DMS79 treated with DMSO at 0.1 percent for 48 hours (cell line): ENCODE measurements at regions not wholly inside any gene's neighbourhood (a gene's known extent, or its start where the extent isn't known, plus 50 kb on each side); places are given as distances from the start of the nearest gene placed in this dataset.
"Not testable (repeated sequence)": the region's sequence is repeated elsewhere in the genome, so short reads cannot be mapped to it uniquely, and the experiment has no call there.

Experiments used
- DNase-seq: peaks from one replicate; lab custom pipeline; 2025; lab: John Stamatoyannopoulos, UW

DNA sequence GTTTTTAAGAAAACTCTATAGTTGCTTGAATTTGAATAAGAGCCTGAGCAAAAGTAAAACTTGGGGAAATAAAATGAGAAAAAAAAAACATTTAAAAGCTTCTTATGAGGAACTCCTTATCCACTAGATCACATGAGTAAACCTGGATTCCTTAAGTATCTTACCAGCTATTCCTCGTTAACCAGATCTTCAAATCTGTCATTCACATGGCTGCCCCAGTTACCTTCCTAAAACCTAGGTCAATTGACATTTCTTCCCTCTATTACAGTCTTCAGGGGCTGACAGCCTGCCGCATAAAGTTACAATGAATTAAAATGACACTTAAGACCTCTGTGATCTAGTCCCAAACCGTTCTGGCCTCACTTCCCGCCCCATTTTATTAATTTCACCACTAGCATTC is 583.6 kb downstream of the NR2F2 start:
- no peak for DNase-seq

- DNase-seq: no peak
Observed at GRCh38 chr15:96916750-96917149, 586.2 kb downstream of the NR2F2 start.

GRCh38 chr15:96924570-96924969 is 594.1 kb downstream of the NR2F2 start:
- no peak for DNase-seq

DNA sequence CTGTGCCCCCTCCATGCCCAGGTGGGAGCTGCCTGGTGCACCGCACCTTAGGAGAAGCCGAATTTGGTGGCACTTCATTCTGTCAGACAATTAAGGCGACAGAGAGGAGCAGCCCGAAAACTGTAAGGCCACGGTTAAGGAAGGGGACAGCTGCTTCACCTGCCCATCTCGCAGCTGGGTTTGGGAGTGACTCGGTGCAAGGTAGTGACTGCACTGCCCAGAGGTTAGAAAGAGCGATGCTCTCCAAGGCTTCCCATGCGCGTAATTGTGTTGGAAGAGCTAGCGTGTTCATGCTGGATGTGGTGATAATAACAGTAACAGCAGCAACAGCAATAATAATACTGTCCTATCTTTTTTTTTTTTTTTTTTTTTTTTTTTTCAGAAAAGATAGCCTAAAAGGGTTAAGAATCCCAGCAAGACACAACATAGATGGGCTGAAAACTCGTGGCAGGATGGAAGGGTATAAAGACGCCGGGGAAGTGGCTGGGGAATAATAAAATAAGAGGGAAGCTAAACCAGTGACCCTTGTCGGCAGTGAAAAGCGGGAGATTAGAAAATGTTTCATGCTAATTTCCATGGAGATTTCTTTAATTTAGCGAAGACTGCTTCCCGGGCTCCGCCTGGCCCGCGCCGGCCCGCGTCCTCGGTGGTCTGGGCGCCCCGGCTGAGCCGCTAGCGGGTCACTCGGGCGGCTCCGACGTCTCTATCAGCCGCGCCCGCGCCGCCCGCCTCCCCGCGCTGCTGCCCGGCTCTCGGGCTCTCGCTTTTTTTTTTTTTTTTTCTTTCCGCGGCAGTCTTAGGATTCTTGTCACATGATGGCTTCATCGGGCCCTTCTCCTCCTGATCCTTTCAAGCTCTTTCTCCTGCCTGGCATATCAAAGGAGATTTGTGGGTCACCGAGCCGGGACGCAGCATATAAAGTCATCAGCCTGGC is 617.1 kb downstream of the NR2F2 start:
- no peak for DNase-seq

DNA sequence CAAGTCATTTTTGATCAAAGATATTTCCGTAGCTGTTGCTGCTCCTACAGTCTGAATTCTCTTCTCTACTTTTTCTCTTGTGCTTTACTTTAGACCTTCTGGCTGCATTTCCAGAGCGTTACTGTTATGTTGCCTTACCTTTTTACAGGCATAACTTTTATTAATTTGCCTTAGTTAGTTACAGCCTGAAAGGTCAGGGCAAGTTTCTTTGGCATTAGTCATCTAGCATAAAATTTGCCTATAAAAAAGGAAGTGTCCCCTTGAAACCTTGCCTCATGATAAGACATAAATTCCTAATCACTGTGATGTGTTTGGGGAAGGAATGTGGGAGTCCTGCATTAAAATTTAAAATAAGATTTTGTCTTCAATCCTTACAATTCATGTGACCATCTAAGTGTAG is 618.5 kb downstream of the NR2F2 start:
- no peak for DNase-seq

- DNase-seq: no peak
Observed at GRCh38 chr15:96958721-96959120, 628.2 kb downstream of the NR2F2 start.

- no peak for DNase-seq
Observed at GRCh38 chr15:96959501-96959900, 629.0 kb downstream of the NR2F2 start.

DNA sequence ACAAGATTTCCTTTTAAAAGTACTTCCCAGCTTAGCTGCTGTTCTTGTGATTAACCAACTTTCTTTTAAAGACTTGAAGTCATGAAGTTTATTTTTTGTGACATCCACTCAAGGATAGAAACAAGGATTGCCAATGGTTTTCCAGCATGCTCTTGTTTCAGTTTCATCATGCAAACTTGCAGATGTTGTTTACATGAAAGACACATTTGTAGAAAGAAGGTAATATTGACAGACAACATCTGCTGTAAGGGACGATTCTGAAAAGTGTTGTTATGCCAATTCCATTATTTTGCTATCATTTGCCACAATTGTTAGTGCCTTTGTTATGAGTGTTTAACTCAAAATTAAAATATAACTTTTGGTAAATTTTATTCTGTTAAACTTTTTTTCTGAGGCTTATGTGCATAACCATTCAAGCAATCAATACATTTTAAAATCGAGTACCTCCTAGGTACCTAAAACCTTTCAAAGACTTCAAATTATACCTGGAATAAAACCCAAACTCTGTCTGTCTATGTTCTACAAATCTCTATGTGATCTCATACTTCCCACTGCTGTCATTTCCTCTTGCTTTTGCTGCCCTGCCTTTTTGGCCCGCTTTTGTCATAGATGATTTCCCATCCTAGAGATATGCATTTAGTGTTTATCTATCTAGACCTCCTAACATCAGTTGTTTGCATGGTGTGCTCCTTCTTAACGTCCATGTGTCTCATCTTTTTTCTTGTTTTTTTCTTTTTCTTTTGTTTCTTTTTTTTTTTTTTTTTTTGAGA is 630.4 kb downstream of the NR2F2 start:
- DNase-seq: no peak

DNA sequence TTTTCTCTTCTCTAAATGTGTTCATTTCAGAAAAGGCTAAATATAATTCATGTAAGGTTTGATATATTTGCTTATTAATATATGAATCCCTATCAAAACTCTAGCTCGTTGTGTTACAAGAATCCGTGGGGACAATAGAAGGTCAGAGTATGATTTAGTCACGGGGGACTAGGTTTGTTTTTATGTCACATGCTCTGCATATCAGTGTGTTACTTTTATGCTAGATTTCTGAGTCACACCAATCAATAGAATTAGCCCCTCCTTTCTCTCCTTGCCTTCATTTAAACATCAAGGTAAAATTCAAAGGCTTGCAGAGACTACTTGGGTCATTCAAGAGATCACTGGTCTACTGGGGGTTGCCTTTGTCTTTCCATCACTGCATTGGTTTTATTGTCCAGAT is 636.1 kb downstream of the NR2F2 start:
- DNase-seq: no peak

DNA sequence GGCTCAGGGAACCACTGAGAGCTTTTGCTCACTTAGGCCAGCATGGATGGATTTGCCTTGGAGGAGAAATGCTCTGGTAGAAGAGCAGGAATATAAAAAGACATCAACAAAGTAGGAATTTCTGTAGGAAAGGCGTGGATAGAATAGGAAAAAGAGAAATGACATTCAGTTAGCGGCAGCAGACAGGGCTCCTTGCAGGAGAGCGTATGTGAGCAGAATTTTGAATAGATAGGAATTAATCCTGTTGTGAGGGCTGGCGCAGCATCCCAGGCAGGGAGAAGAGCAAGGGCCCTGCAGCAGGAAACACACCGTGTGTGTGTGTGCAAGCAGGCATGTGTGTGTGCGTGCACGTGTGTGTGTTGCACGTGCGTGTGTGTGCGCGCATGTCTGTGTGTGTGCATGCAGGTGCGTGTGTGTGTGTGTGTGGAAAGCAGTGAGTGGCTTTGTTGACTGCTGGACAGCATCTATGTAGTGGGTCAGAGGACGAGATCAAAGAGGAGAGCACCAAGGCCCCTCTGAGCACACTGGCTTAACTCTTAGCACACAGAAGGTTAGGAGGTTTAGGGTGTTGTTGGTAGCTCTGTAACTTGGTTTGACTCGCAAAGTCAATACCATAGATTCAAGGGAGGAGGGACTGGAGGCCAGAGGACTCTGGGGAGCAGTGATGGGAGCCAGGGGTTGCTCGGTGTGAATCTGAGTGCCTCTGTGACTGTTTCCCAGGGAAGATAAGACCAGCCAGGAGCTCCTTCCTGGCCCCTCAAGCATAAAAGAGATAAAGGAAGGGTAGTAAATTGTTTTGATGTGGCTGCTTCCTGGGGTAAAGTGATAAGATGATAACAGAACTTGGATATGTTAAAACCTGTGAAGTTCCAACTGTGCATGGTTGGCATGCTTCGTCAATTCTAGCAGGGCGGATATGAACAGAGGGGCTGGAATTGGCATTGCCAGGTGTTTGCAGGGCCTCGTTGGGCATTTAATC is 639.5 kb downstream of the NR2F2 start:
- no peak for DNase-seq

GRCh38 chr15:96972201-96972600 is 641.7 kb downstream of the NR2F2 start:
- DNase-seq: no peak

GRCh38 chr15:96974761-96975160 is 644.3 kb downstream of the NR2F2 start:
- no peak for DNase-seq

GRCh38 chr15:96977886-96978285 is 647.4 kb downstream of the NR2F2 start:
- no peak for DNase-seq

DNA sequence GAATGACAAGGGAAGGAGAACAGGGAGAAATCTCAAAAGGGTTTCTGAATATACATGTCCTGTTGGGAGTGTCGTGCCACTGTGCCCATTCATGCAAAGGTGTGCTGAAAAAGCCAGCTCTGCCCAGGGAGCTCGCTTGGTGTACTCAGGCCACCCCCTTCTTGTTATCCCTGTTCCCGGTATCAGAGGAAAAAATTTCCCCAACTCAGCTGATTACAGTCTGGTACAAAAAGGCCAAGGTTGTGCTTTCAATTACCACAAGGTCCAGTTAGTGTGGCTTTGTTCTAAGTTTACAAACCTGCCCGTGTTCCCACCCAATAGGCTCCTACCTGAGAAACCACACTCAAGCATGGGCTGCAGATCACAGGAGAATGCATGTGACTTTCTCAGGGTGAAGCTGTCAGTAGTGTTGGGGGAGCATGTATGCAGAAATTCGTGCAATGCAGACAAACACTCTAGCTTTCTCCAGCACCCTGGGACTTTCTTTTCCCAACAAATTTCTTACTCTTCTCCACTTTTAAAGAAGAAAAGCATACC is 648.5 kb downstream of the NR2F2 start:
- no peak for DNase-seq

DNA sequence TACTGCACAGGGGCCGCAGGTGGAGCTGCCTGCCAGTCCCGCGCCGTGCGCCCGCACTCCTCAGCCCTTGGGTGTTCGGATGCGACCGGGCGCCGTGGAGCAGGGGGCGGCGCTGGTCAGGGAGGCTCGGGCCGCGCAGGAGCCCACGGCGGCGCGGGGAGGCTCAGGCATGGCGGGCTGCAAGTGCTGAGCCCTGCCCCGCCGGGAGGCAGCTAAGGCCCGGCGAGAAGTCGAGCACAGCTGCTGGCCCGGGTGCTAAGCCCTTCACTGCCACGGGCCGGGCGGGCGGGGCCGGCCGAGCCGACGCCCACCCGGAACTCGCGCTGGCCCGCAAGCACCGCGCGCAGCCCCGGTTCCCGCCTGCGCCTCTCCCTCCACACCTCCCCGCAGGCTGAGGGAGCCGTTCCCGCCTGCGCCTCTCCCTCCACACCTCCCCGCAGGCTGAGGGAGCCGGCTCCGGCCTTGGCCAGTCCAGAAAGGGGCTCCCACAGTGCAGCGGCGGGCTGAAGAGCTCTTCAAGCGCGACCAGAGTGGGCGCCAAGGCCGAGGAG is 653.7 kb downstream of the NR2F2 start:
- DNase-seq: not testable (repeated sequence)

DNA sequence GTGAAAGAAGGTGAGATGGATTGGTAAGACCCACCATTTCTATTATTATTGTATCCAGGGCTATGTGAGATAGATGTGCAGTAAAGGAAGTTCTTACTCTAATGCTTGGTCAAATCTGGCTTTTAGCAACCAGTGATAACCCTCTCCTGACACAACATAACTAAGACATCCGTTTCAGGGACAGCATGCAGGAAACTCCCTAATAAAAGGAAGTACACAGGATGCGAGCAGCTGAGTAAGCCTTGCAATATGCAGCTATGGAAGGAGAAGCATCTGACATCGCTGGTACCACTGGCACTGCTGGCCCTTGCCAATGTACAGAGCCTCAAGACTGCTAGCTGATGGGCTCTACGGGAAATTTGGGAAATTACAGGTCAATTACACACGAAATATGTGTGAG is 662.3 kb downstream of the NR2F2 start:
- DNase-seq: no peak

- no peak for DNase-seq
Observed at GRCh38 chr15:96997538-96997937, 667.0 kb downstream of the NR2F2 start.

GRCh38 chr15:97009031-97009431 is 678.5 kb downstream of the NR2F2 start:
- no peak for DNase-seq

DNA sequence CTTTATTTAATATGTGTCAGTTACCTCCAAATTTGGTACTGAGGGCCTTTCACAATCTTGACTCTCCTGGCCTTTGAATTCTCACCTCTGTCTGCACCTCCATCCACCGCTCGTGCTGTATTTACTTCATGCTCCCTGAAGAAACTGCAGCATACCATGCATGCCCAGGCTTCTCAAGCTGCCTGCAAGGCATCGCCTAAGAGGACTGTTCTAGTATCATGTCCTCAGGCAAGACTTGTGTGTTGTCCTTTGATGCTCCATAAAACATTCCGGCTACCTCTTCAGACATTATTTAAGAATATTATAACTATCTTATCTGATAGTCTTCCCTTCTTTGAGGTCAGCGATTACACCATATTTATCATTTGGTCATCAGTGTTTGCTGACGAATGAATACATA is 682.5 kb downstream of the NR2F2 start:
- DNase-seq: no peak

DNA sequence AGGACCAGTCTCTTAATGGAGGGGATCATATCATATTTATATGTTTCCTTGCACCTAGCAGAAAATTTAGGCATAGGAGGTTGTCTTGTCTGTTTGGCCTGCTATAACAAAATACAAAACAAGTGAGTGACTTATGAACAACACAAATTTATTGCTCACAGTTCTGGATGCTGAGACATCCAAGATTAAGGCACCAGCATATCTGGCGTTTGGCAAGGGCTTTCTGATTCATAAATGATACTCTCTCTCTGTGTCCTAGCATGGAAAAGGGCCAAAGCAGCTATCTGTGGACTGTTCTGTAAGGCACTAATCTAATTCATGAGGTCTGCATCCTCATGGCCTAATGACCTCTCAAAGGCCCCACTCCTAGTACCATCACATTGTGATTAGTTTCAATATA is 683.0 kb downstream of the NR2F2 start:
- DNase-seq: no peak

- DNase-seq: no peak
Observed at GRCh38 chr15:97014001-97014400, 683.5 kb downstream of the NR2F2 start.

DNA sequence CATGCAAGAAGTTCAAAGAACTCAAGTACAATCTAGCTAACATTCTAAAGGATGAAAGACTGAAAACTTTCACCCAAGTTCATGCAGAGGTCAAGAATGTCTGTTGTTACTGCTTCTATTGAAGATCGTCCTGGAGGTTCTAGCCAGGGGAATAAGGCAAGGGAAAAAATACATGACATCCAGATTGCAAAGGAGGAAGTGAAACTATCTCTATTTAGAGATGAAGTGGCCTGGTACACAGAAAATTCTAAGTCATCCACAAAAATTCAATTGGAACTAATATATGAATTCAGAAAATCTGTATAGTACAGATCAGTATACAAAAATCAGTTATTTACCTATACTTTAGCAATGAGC is 693.0 kb downstream of the NR2F2 start:
- no peak for DNase-seq
